IMR-90 (cell line): ENCODE measurements at regions not wholly inside any gene's neighbourhood (a gene's known extent, or its start where the extent isn't known, plus 50 kb on each side); places are given as distances from the start of the nearest gene placed in this dataset.

Source experiments
- ATAC-seq: fragments of 200-7000 bp; cut with Tn5 transposase; 2 replicates; pipeline ENCODE4 v1.9.1; 2020; ENCODE audit warnings: low read depth, mild to moderate bottlenecking, moderate library complexity
- BruUV-seq: library from RNA; stranded (reverse); fragments of 400-500 nt; replicated peaks from 2 replicates; lab custom pipeline; 2021; lab: Mats Ljungman, UMichigan
- CTCF ChIA-PET: fragments of 300-600 bp; formaldehyde crosslinking; extraction: SDS; loops from one replicate; lab custom pipeline; 2021; ENCODE audit warnings: antibody characterized with exemption; lab: Yijun Ruan, JAX
- POLR2A ChIA-PET: fragments of 300-600 bp; sonication (Branson Sonifier 250); formaldehyde crosslinking; loops from one replicate; lab custom pipeline; 2022; ENCODE audit warnings: antibody characterized with exemption; ENCODE audit not compliant: unreplicated experiment; lab: Charles Lee
- DNase-seq: peaks from one replicate; pipeline ENCODE4 v3.0.0; 2013
- H2AFZ ChIP-seq: replicated peaks from 2 replicates; pipeline ENCODE3; 2013; ENCODE audit warnings: low read length, mild to moderate bottlenecking; ENCODE audit not compliant: poor library complexity
- H2AK5ac ChIP-seq: 2 replicates; pipeline ENCODE4 v1.6.1; 2013; ENCODE audit warnings: low read depth, low read length, inconsistent platforms
- H2AK9ac ChIP-seq: replicated peaks from 2 replicates; pipeline ENCODE3; 2013; ENCODE audit warnings: mild to moderate bottlenecking, low read depth, low read length, moderate library complexity; ENCODE audit not compliant: poor library complexity
- H2BK120ac ChIP-seq: 2 replicates; pipeline ENCODE4 v1.6.1; 2013; ENCODE audit warnings: low read depth, low read length, inconsistent platforms
- H2BK15ac ChIP-seq: 3 replicates; pipeline ENCODE4 v1.6.1; 2013; ENCODE audit warnings: low read depth, low read length, inconsistent platforms
- H2BK20ac ChIP-seq: 2 replicates; pipeline ENCODE4 v1.6.1; 2013; ENCODE audit warnings: low read depth, mild to moderate bottlenecking, inconsistent platforms, low read length, moderate library complexity
- H2BK5ac ChIP-seq: 2 replicates; pipeline ENCODE4 v1.6.1; 2013; ENCODE audit warnings: mild to moderate bottlenecking, low read depth, low read length, inconsistent platforms; ENCODE audit not compliant: poor library complexity, severe bottlenecking
- H3K14ac ChIP-seq: replicated peaks from 2 replicates; pipeline ENCODE4 v1.6.1; 2013; ENCODE audit warnings: low read depth, low read length, inconsistent platforms
- H3K18ac ChIP-seq: 2 replicates; pipeline ENCODE4 v1.6.1; 2013; ENCODE audit warnings: low read depth, low read length, control low read depth
- H3K23ac ChIP-seq: 2 replicates; pipeline ENCODE4 v1.6.1; 2013; ENCODE audit warnings: low read depth, low read length, inconsistent platforms
- H3K27ac ChIP-seq: 2 replicates; pipeline ENCODE4 v1.5.1; 2013; ENCODE audit warnings: mild to moderate bottlenecking, control low read depth, low read length; ENCODE audit not compliant: insufficient read depth
- H3K27me3 ChIP-seq: 2 replicates; pipeline ENCODE4 v1.6.1; 2013; ENCODE audit warnings: low read length; ENCODE audit not compliant: control insufficient read depth, insufficient read depth
- H3K36me3 ChIP-seq: 2 replicates; pipeline ENCODE4 v1.6.1; 2013; ENCODE audit warnings: low read length, mixed read lengths; ENCODE audit not compliant: control insufficient read depth, insufficient read depth
- H3K4ac ChIP-seq: 2 replicates; pipeline ENCODE4 v1.6.1; 2013; ENCODE audit warnings: low read depth, low read length, inconsistent platforms
- H3K4me1 ChIP-seq: 2 replicates; pipeline ENCODE4 v1.6.1; 2013; ENCODE audit warnings: low read length, mixed read lengths; ENCODE audit not compliant: control insufficient read depth, insufficient read depth
- H3K4me2 ChIP-seq: 2 replicates; pipeline ENCODE4 v1.6.1; 2013; ENCODE audit warnings: low read depth, mild to moderate bottlenecking, control low read depth, low read length, moderate library complexity
- H3K4me3 ChIP-seq: 2 replicates; pipeline ENCODE4 v1.5.1; 2013; ENCODE audit warnings: low read depth, mild to moderate bottlenecking, control low read depth, low read length, moderate library complexity; ENCODE audit not compliant: insufficient read depth
- H3K56ac ChIP-seq: 2 replicates; pipeline ENCODE4 v1.6.1; 2013; ENCODE audit warnings: low read length, inconsistent platforms; ENCODE audit not compliant: insufficient read depth; ENCODE audit errors: extremely low read depth
- H3K79me1 ChIP-seq, 2 experiments: 2 replicates each; pipeline ENCODE4 v1.6.1; 2013; ENCODE audit warnings: low read length in 2 of 2, inconsistent platforms in 1 of 2, low read depth in 1 of 2
- H3K9ac ChIP-seq: 2 replicates; pipeline ENCODE4 v1.6.1; 2013; ENCODE audit warnings: low read depth, low read length, control low read depth
- H3K9me1 ChIP-seq: 2 replicates; pipeline ENCODE4 v1.6.1; 2013; ENCODE audit warnings: low read length, inconsistent platforms; ENCODE audit not compliant: insufficient read depth
- H3K9me3 ChIP-seq: 2 replicates; pipeline ENCODE4 v1.6.1; 2013; ENCODE audit warnings: low read length; ENCODE audit not compliant: control insufficient read depth, insufficient read depth
- H4K20me1 ChIP-seq: 2 replicates; pipeline ENCODE4 v1.6.1; 2013; ENCODE audit warnings: low read length, inconsistent platforms; ENCODE audit not compliant: insufficient read depth
- H4K5ac ChIP-seq: 2 replicates; pipeline ENCODE4 v1.6.1; 2013; ENCODE audit warnings: mild to moderate bottlenecking, low read depth, low read length, control low read depth
- H4K8ac ChIP-seq, 2 experiments: 2 replicates each; pipeline ENCODE4 v1.6.1; 2013; ENCODE audit warnings: low read depth in 2 of 2, low read length in 2 of 2, control low read depth in 1 of 2, inconsistent platforms in 1 of 2
- H4K91ac ChIP-seq: 2 replicates; pipeline ENCODE4 v1.6.1; 2013; ENCODE audit warnings: low read depth, low read length, inconsistent platforms; ENCODE audit not compliant: insufficient read depth
- BHLHE40 ChIP-seq: fragments of 150-350 bp; IDR thresholded peaks from 2 replicates; pipeline ENCODE4 v1.6.1; 2016; ENCODE audit warnings: mild to moderate bottlenecking, low read depth, low read length
- CEBPB ChIP-seq: IDR thresholded peaks from 2 replicates; pipeline ENCODE4 v1.6.1; 2012; ENCODE audit warnings: low read depth, low read length, improper control_type of control experiment
- CHD1 ChIP-seq: IDR thresholded peaks from 2 replicates; pipeline ENCODE4 v1.6.1; 2012; ENCODE audit warnings: low read depth, low read length, improper control_type of control experiment
- CTCF ChIP-seq: conservative IDR thresholded peaks from 2 replicates; pipeline ENCODE4 v1.5.1; 2012; ENCODE audit warnings: mild to moderate bottlenecking, low read depth, low read length, improper control_type of control experiment
- ELK1 ChIP-seq: fragments of 150-350 bp; IDR thresholded peaks from 2 replicates; pipeline ENCODE4 v1.6.1; 2016; ENCODE audit warnings: low read depth, mild to moderate bottlenecking, low read length, moderate library complexity, borderline replicate concordance
- FOS ChIP-seq: fragments of 150-350 bp; IDR thresholded peaks from 2 replicates; pipeline ENCODE4 v1.6.1; 2016; ENCODE audit warnings: low read depth, low read length
- MAFK ChIP-seq: IDR thresholded peaks from 2 replicates; pipeline ENCODE4 v1.6.1; 2012; ENCODE audit warnings: low read depth, low read length, improper control_type of control experiment
- MAZ ChIP-seq: IDR thresholded peaks from 2 replicates; pipeline ENCODE4 v1.6.1; 2012; ENCODE audit warnings: low read depth, mild to moderate bottlenecking, low read length, improper control_type of control experiment, moderate library complexity, borderline replicate concordance
- NFE2L2 ChIP-seq: fragments of 150-350 bp; IDR thresholded peaks from 2 replicates; pipeline ENCODE4 v1.6.1; 2016; ENCODE audit warnings: low read depth, mild to moderate bottlenecking, low read length
- POLR2A ChIP-seq: IDR thresholded peaks from 2 replicates; pipeline ENCODE4 v1.6.1; 2012; ENCODE audit warnings: mild to moderate bottlenecking, low read depth, low read length
- RAD21 ChIP-seq: IDR thresholded peaks from 2 replicates; pipeline ENCODE4 v1.6.1; 2012; ENCODE audit warnings: low read length, improper control_type of control experiment
- RCOR1 ChIP-seq: IDR thresholded peaks from 2 replicates; pipeline ENCODE4 v1.6.1; 2012; ENCODE audit warnings: mild to moderate bottlenecking, low read length, improper control_type of control experiment; ENCODE audit not compliant: insufficient replicate concordance
- RFX5 ChIP-seq: IDR thresholded peaks from 2 replicates; pipeline ENCODE4 v1.8.0; 2012; ENCODE audit warnings: low read depth, mild to moderate bottlenecking, low read length, moderate library complexity
- SMC3 ChIP-seq: fragments of 150-350 bp; IDR thresholded peaks from 2 replicates; pipeline ENCODE4 v1.6.1; 2016; ENCODE audit warnings: low read depth, mild to moderate bottlenecking, antibody characterized with exemption, low read length, moderate library complexity
- USF2 ChIP-seq: fragments of 150-350 bp; IDR thresholded peaks from 2 replicates; pipeline ENCODE4 v1.6.1; 2017; ENCODE audit warnings: mild to moderate bottlenecking, antibody characterized with exemption, low read length, low read depth
- WGBS, 2 experiments: methylation state at CpG; one replicate each; pipeline versions ENCODE4 v1.1.5 to v1.1.7; 2013; ENCODE audit warnings: missing lambda C conversion rate in 2 of 2; ENCODE audit not compliant: insufficient read length in 1 of 2; ENCODE audit errors: extremely low coverage in 2 of 2; 5-methylcytosine and 5-hydroxymethylcytosine counted together
- dilution Hi-C: fragments of 300-500 bp; cut with HindIII; formaldehyde crosslinking; loops from one replicate; pipeline ENCODE4 v1.14.3; 2018; ENCODE audit warnings: low sequenced_read_pairs; ENCODE audit not compliant: unreplicated experiment
- in situ Hi-C: fragments of 300-500 bp; cut with MboI; formaldehyde crosslinking; loops from 3 replicates; pipeline ENCODE4 v1.14.3; 2019; ENCODE audit warnings: low sequenced_read_pairs, inconsistent platforms, mixed read lengths
- intact Hi-C: fragments of 100-400 bp; cut with micrococcal nuclease; formaldehyde crosslinking; loops from 2 replicates; pipeline ENCODE4 v1.10.0; 2022

- Histone ChIP-seq H3K27me3 (no peaks in the 10 kb centered on the region), H2AFZ (no peak overlapping the region), H2AK9ac (no peak overlapping the region), H2AK5ac (no peak overlapping the region), H3K27ac (no peak overlapping the region), H3K4me2 (no peak overlapping the region), H3K4me3 (no peak overlapping the region), H3K23ac (no peak overlapping the region), H2BK15ac (no peak overlapping the region), H4K20me1 (no peaks in the 10 kb centered on the region), H3K36me3 (no peaks in the 10 kb centered on the region), H3K18ac (no peak overlapping the region), H4K91ac (no peak overlapping the region), H3K56ac (no peak overlapping the region), H2BK5ac (no peak overlapping the region), H3K9ac (no peak overlapping the region), H3K9me3 (no peaks in the 10 kb centered on the region), H3K4me1 (no peaks in the 10 kb centered on the region), H2BK120ac (no peak overlapping the region), H4K8ac (no peak overlapping the region), H4K5ac (no peak overlapping the region), H3K79me1 (no peaks in the 10 kb centered on the region), H3K14ac (no peak overlapping the region), H3K9me1 (no peaks in the 10 kb centered on the region), H2BK20ac (no peak overlapping the region), H3K4ac (no peak overlapping the region)
- no peak for TF ChIP-seq CEBPB
- TF ChIP-seq RAD21: no peak
- no peak for TF ChIP-seq NFE2L2
- no peak for TF ChIP-seq MAFK
- TF ChIP-seq BHLHE40: no peak
- TF ChIP-seq CHD1: no peak
- no peak for TF ChIP-seq CTCF
- TF ChIP-seq RCOR1: no peak
- TF ChIP-seq USF2: no peak
- TF ChIP-seq FOS: no peak
- TF ChIP-seq RFX5: no peak
- no peak for TF ChIP-seq SMC3
- TF ChIP-seq MAZ: no peak
- no peak for TF ChIP-seq POLR2A
- TF ChIP-seq ELK1: no peak
- in situ Hi-C loops (no loop called here), intact Hi-C loops (no loop called here), dilution Hi-C loops (no loop called here)
- CTCF ChIA-PET: interaction anchor here (1.4 kb wide), 1 partner anchor 16 kb away, joined by 4 read pairs; no protein-coding TSS in a partner anchor
- no TSS peak for BruUV-seq
- no peak for DNase-seq
- ATAC-seq: no peak
- WGBS, 2 experiments: no CpG with 5 or more reads among the region's 1 CpG
- POLR2A ChIA-PET: no interaction called here
Measured at GRCh38 chr4:148704291-148704690, 262.1 kb upstream of the NR3C2 start.
